ENCODE measurements at regions not wholly inside any gene's neighbourhood (a gene's known extent, or its start where the extent isn't known, plus 50 kb on each side); places are given as distances from the start of the nearest gene placed in this dataset.

DNA sequence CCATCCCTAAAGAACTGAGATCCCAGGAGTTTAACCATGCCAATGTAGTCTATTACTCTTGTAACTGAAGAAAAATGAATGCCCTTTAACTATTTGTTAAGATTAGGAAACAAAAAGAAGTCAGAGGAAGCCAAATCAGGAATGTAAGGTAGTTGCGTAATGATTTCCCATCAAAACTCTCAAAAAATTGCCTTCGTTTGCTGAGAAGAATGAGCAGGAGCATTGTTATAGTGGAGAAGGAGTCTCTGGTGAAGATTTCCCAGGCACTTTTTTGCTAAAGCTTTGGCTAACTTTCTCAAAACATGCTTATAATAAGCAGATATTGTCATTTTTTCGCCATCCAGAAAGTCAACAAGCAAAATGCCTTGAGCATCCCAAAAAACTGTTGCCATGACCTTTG lies 224.0 kb upstream of the SIX2 start:
- TF ChIP-seq, protein P1, sequence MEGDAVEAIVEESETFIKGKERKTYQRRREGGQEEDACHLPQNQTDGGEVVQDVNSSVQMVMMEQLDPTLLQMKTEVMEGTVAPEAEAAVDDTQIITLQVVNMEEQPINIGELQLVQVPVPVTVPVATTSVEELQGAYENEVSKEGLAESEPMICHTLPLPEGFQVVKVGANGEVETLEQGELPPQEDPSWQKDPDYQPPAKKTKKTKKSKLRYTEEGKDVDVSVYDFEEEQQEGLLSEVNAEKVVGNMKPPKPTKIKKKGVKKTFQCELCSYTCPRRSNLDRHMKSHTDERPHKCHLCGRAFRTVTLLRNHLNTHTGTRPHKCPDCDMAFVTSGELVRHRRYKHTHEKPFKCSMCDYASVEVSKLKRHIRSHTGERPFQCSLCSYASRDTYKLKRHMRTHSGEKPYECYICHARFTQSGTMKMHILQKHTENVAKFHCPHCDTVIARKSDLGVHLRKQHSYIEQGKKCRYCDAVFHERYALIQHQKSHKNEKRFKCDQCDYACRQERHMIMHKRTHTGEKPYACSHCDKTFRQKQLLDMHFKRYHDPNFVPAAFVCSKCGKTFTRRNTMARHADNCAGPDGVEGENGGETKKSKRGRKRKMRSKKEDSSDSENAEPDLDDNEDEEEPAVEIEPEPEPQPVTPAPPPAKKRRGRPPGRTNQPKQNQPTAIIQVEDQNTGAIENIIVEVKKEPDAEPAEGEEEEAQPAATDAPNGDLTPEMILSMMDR (tag by site-specific recombination; IDR thresholded peaks at IDR 0.05) = no peak
- TF ChIP-seq SCRT2 (tag by site-specific recombination; IDR thresholded peaks at IDR 0.05) (no peak), ZNF274 (IDR thresholded peaks at IDR 0.05; ENCODE audit: low read length) (no peak), ZNF274 (tag by site-specific recombination; IDR thresholded peaks at IDR 0.05; ENCODE audit: borderline replicate concordance) (no peak), ZNF510 (tag by site-specific recombination; IDR thresholded peaks at IDR 0.05; ENCODE audit: insufficient replicate concordance) (no peak), ZNF530 (tag by site-specific recombination; IDR thresholded peaks at IDR 0.05; ENCODE audit: low read depth) (no peak)
- TF ChIP-seq, protein P2, sequence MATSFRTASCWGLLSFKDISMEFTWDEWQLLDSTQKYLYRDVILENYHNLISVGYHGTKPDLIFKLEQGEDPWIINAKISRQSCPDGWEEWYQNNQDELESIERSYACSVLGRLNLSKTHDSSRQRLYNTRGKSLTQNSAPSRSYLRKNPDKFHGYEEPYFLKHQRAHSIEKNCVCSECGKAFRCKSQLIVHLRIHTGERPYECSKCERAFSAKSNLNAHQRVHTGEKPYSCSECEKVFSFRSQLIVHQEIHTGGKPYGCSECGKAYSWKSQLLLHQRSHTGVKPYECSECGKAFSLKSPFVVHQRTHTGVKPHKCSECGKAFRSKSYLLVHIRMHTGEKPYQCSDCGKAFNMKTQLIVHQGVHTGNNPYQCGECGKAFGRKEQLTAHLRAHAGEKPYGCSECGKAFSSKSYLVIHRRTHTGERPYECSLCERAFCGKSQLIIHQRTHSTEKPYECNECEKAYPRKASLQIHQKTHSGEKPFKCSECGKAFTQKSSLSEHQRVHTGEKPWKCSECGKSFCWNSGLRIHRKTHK (tag by site-specific recombination; IDR thresholded peaks at IDR 0.05) = no peak
